ENCODE measurements at regions not wholly inside any gene's neighbourhood (a gene's known extent, or its start where the extent isn't known, plus 50 kb on each side); places are given as distances from the start of the nearest gene placed in this dataset.

DNA sequence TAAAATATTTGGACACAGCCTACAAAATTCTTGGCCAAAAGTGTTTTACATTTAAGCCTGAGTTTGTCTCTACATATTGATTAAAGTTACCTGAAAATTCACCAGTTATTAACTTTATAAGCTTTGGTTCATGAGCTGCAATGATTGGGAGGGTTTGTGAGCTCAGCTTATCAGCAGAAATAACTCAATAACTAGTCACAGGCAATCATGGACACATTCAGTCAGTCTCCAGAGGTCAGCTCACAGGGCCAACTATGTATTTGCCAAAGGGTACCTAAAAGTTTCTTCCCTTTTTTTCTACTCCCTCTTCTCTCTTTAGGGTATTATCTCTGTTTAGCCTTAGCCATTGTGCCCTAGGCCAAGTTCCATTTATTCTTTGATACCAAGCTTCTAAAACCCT lies 145.9 kb downstream of the ZPLD1 start:
- TF ChIP-seq GATA2 (IDR thresholded peaks at IDR 0.05; ENCODE audit: low read depth, low read length) (no peak), GATA3 (IDR thresholded peaks at IDR 0.05; ENCODE audit: low read depth, low read length) (no peak)
